Superior temporal gyrus (tissue), 1 donor: ENCODE measurements at regions not wholly inside any gene's neighbourhood (a gene's known extent, or its start where the extent isn't known, plus 50 kb on each side); places are given as distances from the start of the nearest gene placed in this dataset.
"Not testable (repeated sequence)": the region's sequence is repeated elsewhere in the genome, so short reads cannot be mapped to it uniquely, and the experiment has no call there.

Source experiments
- DNase-seq: peaks from one replicate; pipeline ENCODE4 v3.0.0-alpha.2; 2016; ENCODE audit errors: extremely low spot score

DNA sequence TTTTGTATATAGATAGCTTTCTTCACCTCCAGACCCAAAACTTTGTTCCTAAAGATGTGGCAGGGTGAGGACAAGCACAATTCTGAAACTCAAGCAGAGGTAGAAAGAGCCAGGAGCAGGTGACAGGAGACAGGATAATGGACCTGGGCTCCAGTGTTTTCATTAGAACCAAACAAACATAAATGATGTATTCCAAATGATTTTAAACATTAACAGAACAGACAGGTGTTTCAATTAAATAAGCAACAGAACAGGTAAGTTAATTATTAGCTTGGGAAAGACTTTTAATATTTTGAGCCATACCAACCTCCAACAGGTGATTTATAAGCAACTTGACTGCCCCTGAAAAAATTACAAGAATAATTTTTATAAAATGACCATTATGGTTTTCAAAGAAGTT is 459.4 kb upstream of the LCORL start:
- DNase-seq: no peak

DNA sequence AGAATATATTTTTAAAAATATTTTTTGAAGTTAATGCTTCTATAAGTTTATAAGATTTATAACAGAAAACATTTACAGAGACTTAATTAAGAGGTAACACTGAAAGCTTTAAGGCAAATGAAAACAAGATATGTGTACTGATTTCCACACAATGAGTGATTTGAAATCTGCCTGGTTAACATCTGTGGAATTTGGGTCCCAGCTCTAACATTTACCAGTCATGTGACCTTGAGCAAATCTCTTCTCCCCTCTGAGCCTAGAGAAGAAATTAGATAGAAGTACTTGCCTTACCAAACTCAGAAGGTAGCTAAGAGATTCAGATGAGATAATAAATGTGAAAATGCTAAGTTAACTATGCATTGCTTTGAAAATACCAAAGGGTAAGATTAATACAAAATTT is 458.8 kb upstream of the LCORL start:
- no peak for DNase-seq

DNA sequence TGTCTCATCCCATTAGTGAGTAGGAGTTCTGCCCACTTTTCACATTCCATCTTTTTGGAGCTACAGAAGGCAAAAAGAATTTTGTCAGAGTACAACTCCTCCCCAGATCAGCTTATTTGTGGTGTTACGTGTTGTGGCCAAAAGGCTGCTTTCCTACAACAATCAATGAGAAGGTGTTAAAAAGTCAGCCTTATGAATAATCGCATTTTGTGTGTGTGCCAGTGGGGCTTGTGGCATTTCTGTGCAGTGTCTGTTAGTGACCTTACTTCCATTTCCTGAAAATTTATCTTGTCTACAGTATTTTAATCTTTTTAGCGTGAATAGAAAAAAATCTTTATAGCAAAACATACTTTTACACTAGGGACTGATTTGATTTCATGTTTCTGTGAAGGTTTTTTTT is 458.3 kb upstream of the LCORL start:
- no peak for DNase-seq

DNA sequence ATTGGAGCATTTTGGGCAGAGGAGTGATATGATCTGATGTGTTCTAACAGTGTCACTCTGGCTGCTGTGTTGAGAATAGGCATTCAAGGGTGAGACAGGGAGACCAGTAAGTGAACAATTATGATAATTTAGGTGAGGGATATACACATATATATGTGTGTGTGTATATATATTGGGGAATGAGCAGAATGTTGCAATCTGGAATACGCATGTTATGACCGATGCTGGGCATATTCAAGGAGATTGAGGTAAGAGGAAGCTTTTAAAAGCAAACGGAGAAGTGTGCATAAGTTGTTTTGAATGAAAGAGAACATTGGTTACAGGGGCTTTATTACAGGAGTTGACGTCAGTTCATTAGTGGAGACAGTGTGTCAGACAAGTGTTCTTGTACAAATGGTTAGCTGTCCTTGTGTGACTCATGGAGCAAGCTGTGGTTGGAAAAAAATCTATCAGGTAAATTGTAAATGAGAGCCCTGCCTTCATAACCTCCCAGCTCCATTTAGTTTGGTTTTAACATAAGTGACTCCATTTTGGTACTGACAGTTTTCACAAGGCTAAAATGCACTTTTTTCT is 442.5 kb upstream of the LCORL start:
- no peak for DNase-seq

DNA sequence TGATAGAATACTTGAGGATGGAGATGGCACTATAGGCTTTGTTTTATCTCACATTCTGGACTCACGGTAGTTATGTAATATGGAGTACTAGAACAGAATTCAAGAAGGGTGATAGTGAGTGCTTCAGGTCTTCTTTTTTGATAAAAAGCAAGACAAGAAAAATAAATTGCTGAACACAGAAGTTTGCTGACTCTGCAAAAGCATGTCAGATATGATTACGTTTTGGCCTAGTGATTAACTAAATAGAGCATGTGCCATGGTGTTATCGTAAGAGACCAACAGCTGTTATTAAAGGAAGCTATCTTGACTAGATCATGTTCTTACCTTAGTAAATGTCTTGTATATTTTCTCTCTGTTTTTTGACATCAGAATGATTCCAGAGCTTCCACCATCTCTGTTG is 436.9 kb upstream of the LCORL start:
- DNase-seq: no peak

- DNase-seq: no peak
Measured at GRCh38 chr4:18454349-18454748, 432.8 kb upstream of the LCORL start.

DNA sequence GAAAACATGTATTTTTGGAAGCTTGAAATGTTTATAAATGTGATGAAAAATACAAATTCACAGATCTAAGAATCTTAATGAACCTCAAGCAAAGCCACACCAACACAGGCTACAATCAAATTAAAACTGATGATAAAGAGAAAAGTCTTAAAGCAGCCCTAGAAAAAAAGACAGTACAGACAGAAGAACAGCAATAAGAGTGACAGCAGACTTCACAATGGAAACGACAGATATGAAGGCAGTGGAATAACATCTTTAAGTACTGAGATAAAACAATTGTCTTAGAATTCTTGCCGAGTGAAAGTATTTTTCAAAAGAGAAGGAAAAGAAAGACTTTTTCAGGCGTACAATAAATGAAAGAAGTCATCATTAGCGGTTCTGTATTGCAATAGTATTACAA is 423.6 kb upstream of the LCORL start:
- no peak for DNase-seq

GRCh38 chr4:18444206-18444605 is 422.7 kb upstream of the LCORL start:
- DNase-seq: no peak

DNA sequence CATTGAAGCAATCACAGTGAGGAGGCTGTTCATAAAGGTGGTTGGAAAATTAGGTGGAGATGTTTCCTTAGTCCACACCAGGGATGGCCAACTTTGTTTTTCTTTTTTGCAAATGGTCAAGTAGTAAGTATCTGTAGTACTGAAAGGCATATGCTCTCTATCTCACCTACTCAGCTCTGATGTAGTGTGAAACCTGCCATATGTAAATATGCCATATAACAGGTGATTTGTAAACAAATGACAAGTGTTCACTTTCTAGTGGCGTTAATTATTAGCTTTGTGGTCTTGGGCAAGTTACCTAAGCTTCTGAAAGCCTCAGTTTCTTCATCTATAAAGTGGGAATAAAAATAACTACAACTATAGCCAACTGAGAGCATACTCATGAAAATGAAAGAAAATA is 421.4 kb upstream of the LCORL start:
- no peak for DNase-seq

DNA sequence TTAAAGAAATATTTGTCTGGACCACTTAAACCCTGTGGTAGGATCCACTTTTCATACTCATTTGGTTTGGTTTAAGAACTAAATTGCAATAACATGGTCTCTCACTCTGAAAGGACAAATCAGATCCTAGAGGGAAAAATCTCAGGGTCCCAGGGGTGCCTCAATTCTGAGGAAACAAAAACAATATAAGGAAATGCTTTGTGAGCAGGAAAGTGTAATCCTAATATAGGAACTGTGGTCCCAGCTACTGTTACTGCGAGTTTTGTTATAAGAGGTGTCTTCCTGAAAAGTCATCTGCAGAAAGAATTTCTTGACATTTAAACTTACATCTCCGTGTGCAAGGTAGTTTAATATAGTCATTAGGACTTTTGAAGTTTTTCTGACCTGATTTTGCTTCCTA is 420.1 kb upstream of the LCORL start:
- DNase-seq: no peak

GRCh38 chr4:18441203-18441590 is 419.6 kb upstream of the LCORL start:
- no peak for DNase-seq

GRCh38 chr4:18440527-18441202 is 419.1 kb upstream of the LCORL start:
- no peak for DNase-seq

DNA sequence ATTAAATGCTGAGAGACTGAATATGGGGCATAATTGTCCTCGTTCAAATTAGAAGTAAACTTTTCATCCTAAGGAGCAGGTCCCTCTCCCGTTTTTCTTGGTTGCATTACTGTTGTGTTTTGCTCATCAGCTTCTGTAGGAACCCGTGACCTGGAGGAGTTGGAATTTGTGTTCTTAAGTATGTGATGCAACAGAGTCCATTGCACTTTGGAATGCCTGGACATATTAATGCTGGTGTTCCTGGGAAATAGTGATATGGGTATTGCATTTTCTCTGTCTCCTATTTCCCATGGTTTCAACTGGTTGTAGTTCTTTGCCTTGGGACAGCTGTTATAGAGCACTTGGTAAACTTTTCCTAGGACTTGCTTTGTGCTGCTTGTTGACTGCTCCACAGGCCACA is 417.8 kb upstream of the LCORL start:
- DNase-seq: no peak

GRCh38 chr4:18435781-18436180 is 414.2 kb upstream of the LCORL start:
- no peak for DNase-seq

- no peak for DNase-seq
Measured at GRCh38 chr4:18422685-18423084, 401.1 kb upstream of the LCORL start.

GRCh38 chr4:18421519-18421918 is 400.0 kb upstream of the LCORL start:
- DNase-seq: no peak

DNA sequence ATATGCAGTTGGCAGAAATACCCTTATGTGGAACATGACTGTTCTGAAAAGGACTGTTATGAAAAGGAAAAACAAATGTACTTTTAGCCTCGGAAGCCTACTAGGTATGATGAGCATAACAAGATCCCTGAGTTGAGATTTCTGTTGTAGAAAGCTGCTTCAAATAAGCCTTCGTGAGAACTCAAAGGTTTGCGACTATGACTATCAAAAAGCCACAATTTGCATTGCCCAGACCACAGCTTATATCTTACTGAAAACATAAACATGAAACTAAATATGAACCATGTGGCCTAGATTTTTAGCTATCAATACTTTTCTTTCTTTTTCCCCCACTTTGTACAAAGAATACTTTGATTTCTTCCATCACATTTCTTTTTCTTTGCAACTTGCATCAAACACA is 398.2 kb upstream of the LCORL start:
- no peak for DNase-seq

DNA sequence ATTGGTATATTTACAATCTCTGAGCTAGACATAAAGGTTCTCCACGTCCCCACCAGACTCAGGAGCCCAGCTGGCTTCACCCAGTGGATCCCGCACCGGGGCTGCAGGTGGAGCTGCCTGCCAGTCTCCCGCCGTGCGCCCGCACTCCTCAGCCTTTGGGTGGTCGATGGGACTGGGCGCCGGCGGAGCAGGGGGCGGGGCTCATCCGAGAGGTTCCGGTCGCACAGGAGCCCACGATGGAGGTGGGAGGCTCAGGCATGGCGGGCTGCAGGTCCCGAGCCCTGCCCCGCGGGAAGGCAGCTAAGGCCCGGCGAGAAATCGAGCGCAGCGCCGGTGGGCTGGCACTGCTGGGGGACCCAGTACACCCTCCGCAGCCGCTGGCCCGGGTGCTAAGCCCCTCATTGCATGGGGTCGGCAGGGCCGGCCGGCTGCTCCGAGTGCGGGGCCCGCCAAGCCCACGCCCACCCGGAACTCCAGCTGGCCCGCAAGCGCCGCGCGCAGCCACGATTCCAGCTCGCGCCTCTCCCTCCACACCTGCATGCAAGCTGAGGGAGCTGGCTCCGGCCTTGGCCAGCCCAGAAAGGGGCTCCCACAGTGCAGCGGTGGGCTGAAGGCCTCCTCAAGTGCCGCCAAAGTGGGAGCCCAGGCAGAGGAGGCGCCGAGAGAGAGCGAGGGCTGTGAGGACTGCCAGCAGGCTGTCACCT is 396.8 kb upstream of the LCORL start:
- DNase-seq: not testable (repeated sequence)

- not testable (repeated sequence) for DNase-seq
Measured at GRCh38 chr4:18417651-18418050, 396.1 kb upstream of the LCORL start.

DNA sequence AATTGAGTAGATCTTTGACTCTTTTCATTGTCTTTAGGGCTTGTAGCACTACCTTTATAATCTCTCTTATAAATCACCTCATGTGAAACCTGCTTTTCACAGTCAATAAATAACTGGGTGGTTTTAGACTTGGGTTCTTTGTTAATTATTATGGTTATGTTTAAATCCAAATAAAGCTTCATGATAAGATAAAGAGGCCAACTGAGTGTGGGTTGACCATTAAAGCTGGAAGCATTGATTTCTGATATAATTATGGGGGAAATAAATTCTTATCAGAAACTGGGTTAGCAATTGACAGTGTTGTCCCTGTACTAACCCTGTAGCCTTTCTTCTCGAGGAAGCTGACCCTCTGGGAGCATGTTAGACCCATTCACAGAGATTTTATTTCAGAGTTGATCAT is 384.7 kb upstream of the LCORL start:
- no peak for DNase-seq

DNA sequence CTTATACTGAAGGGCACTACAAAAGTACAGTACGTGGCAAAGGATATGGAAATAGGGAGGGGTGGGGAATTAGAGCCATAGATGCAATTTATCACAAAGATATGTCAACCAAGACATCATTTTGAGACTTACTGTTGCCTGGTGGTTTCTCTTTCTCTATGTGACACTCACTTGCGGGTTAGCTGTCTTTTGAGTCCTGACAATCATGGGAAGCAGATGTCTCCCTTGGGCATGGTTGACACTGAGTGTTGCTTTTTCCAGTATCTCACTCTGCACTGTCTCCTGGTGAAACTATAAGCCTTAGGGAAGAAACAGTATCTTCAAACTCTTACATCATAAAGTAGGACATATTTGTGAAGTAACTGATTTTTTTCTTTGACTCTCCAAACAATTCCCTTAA is 383.5 kb upstream of the LCORL start:
- no peak for DNase-seq

DNA sequence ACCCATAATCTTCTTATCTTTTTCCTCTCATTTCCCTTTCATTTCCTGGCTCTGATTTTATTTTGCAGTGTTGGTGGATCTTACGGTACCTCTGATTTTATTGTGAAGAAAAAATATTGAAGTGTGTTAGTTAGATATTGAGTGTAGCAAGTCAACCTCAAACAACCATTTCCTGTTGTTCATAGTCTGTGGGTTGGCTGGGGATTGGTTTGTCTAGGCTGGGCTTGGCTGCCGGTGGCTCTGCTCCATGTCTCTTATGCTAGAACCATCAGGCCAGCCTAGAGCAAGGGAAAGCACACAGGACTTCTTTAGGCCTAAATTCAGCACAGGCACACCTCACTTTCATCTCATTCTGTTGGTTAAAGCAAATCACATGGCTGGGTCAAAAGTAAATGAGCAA is 383.1 kb upstream of the LCORL start:
- no peak for DNase-seq

DNA sequence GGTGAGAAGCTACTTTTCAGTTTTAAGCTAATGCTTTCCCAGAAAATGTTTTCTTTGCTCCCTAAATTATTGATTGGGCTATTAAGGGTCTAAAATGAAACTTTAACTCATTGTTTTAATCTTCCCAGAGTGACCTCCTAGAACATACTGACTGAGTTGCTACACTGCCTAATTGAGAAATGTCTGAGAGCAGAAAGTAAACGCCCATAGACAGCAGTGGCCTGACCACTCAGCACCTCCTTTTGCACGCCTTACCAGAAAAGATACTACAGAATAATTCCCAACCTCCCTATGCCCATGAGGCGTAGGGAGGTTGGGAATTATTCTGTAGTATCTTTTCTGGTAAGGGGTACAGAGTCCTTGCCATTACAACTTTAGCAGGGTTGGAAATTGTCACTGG is 381.8 kb upstream of the LCORL start:
- DNase-seq: no peak
